ENCODE measurements at regions not wholly inside any gene's neighbourhood (a gene's known extent, or its start where the extent isn't known, plus 50 kb on each side); places are given as distances from the start of the nearest gene placed in this dataset.

- TF ChIP-seq CHD2 (IDR thresholded peaks at IDR 0.05; ENCODE audit: borderline replicate concordance, low read depth, low read length), result no peak
- TF ChIP-seq, protein P1, sequence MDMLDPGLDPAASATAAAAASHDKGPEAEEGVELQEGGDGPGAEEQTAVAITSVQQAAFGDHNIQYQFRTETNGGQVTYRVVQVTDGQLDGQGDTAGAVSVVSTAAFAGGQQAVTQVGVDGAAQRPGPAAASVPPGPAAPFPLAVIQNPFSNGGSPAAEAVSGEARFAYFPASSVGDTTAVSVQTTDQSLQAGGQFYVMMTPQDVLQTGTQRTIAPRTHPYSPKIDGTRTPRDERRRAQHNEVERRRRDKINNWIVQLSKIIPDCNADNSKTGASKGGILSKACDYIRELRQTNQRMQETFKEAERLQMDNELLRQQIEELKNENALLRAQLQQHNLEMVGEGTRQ (IDR thresholded peaks at IDR 0.05; ENCODE audit: borderline replicate concordance, low read depth, low read length), result no peak
- no peak for TF ChIP-seq CTCF (IDR thresholded peaks at IDR 0.05 in 2 of 3, conservative IDR thresholded peaks at IDR 0.05 in 1 of 3; ENCODE audit: control insufficient read depth in 2 of 3, extremely low read depth in 1 of 3, insufficient read depth in 1 of 3, low read depth in 3 of 3, low read length in 3 of 3)
- TF ChIP-seq, protein P2, sequence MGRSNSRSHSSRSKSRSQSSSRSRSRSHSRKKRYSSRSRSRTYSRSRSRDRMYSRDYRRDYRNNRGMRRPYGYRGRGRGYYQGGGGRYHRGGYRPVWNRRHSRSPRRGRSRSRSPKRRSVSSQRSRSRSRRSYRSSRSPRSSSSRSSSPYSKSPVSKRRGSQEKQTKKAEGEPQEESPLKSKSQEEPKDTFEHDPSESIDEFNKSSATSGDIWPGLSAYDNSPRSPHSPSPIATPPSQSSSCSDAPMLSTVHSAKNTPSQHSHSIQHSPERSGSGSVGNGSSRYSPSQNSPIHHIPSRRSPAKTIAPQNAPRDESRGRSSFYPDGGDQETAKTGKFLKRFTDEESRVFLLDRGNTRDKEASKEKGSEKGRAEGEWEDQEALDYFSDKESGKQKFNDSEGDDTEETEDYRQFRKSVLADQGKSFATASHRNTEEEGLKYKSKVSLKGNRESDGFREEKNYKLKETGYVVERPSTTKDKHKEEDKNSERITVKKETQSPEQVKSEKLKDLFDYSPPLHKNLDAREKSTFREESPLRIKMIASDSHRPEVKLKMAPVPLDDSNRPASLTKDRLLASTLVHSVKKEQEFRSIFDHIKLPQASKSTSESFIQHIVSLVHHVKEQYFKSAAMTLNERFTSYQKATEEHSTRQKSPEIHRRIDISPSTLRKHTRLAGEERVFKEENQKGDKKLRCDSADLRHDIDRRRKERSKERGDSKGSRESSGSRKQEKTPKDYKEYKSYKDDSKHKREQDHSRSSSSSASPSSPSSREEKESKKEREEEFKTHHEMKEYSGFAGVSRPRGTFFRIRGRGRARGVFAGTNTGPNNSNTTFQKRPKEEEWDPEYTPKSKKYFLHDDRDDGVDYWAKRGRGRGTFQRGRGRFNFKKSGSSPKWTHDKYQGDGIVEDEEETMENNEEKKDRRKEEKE (IDR thresholded peaks at IDR 0.05), result no peak
- no peak for TF ChIP-seq CBX3 (IDR thresholded peaks at IDR 0.05; ENCODE audit: borderline replicate concordance, low read depth)
- no peak for TF ChIP-seq POLR2A (IDR thresholded peaks at IDR 0.05; ENCODE audit: low read depth, low read length)
- TF ChIP-seq SREBF2 (IDR thresholded peaks at IDR 0.05; ENCODE audit: low read length), result no peak
- no peak for TF ChIP-seq STAT1 (conservative IDR thresholded peaks at IDR 0.05)
- TF ChIP-seq, protein P3, sequence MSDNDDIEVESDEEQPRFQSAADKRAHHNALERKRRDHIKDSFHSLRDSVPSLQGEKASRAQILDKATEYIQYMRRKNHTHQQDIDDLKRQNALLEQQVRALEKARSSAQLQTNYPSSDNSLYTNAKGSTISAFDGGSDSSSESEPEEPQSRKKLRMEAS (IDR thresholded peaks at IDR 0.05; ENCODE audit: low read depth, low read length), result no peak
- TF ChIP-seq, protein P4, sequence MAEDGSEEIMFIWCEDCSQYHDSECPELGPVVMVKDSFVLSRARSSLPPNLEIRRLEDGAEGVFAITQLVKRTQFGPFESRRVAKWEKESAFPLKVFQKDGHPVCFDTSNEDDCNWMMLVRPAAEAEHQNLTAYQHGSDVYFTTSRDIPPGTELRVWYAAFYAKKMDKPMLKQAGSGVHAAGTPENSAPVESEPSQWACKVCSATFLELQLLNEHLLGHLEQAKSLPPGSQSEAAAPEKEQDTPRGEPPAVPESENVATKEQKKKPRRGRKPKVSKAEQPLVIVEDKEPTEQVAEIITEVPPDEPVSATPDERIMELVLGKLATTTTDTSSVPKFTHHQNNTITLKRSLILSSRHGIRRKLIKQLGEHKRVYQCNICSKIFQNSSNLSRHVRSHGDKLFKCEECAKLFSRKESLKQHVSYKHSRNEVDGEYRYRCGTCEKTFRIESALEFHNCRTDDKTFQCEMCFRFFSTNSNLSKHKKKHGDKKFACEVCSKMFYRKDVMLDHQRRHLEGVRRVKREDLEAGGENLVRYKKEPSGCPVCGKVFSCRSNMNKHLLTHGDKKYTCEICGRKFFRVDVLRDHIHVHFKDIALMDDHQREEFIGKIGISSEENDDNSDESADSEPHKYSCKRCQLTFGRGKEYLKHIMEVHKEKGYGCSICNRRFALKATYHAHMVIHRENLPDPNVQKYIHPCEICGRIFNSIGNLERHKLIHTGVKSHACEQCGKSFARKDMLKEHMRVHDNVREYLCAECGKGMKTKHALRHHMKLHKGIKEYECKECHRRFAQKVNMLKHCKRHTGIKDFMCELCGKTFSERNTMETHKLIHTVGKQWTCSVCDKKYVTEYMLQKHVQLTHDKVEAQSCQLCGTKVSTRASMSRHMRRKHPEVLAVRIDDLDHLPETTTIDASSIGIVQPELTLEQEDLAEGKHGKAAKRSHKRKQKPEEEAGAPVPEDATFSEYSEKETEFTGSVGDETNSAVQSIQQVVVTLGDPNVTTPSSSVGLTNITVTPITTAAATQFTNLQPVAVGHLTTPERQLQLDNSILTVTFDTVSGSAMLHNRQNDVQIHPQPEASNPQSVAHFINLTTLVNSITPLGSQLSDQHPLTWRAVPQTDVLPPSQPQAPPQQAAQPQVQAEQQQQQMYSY (CRISPR knock-in tag; IDR thresholded peaks at IDR 0.05), result no peak
- TF ChIP-seq SP1 (IDR thresholded peaks at IDR 0.05; ENCODE audit: low read depth, low read length), result no peak
- TF ChIP-seq ETV6 (conservative IDR thresholded peaks at IDR 0.05 in 1 of 2, IDR thresholded peaks at IDR 0.05 in 1 of 2; ENCODE audit: borderline replicate concordance in 1 of 2, low read depth in 1 of 2), result no peak
- TF ChIP-seq E4F1 (IDR thresholded peaks at IDR 0.05; ENCODE audit: borderline replicate concordance, partially characterized antibody), result no peak
- no peak for TF ChIP-seq YY1 (IDR thresholded peaks at IDR 0.05; ENCODE audit: low read depth, low read length)
Observed at GRCh38 chr18:55857409-55857808, 269.4 kb upstream of the TCF4 start.
